HepG2 (cell line): ENCODE measurements at regions not wholly inside any gene's neighbourhood (a gene's known extent, or its start where the extent isn't known, plus 50 kb on each side); places are given as distances from the start of the nearest gene placed in this dataset.
A peak's percentile ranks its signal among the peaks of the same experiment; 100 is the strongest.

Experiments used
- ATAC-seq: fragments of 200-7000 bp; cut with Tn5 transposase; 3 replicates; pipeline ENCODE4 v1.9.1; 2020; ENCODE audit warnings: mild to moderate bottlenecking, moderate library complexity
- BruUV-seq: library from RNA; stranded (reverse); fragments of 400-500 nt; replicated peaks from 2 replicates; lab custom pipeline; 2021; lab: Mats Ljungman, UMichigan
- CTCF ChIA-PET: fragments of 300-600 bp; formaldehyde crosslinking; extraction: SDS; loops from one replicate; lab custom pipeline; 2021; ENCODE audit warnings: low total read pairs, inconsistent platforms, low intra/inter-chr PET ratio; lab: Yijun Ruan, JAX
- POLR2A ChIA-PET: fragments of 350-600 bp; sonication (Branson Sonifier 250); formaldehyde crosslinking; loops from one replicate; lab custom pipeline; 2020; ENCODE audit warnings: antibody characterized with exemption, inconsistent platforms; lab: Yijun Ruan, JAX
- DNase-seq: peaks from one replicate; pipeline ENCODE4 v3.0.0-alpha.2; 2015; ENCODE audit warnings: low spot score
- FAIRE-seq: peaks from 3 replicates; lab custom pipeline; 2011; peaks lifted over from hg19 to GRCh38; lab: Jason Lieb, UNC
- H2AFZ ChIP-seq: one replicate; pipeline ENCODE4 v1.6.1; 2011; ENCODE audit warnings: low read length, inconsistent platforms
- H3K27ac ChIP-seq: fragments of 300-600 bp; 3 replicates; pipeline ENCODE4 v1.8.0; 2011; ENCODE audit warnings: mixed run types, mild to moderate bottlenecking, mixed read lengths, low read length, inconsistent platforms; ENCODE audit not compliant: insufficient read depth; ENCODE audit errors: extremely low read length
- H3K27me3 ChIP-seq, 2 experiments: fragments of 200-600 bp in 1 of 2; 2 replicates in 1 of 2; 3 replicates in 1 of 2; pipeline versions ENCODE4 v1.6.0 to v1.8.0; 2011; ENCODE audit warnings: low read length in 2 of 2, mild to moderate bottlenecking in 2 of 2, moderate library complexity in 2 of 2, inconsistent platforms in 1 of 2; ENCODE audit not compliant: insufficient read depth in 2 of 2, control insufficient read depth in 1 of 2
- H3K36me3 ChIP-seq, 2 experiments: fragments of 200-600 bp in 1 of 2; replicated peaks in 1 of 2; 2 replicates in 1 of 2; 3 replicates in 1 of 2; pipeline versions ENCODE4 v1.5.1 to v1.8.0; 2011; ENCODE audit warnings: low read length in 2 of 2, inconsistent platforms in 1 of 2; ENCODE audit not compliant: insufficient read depth in 2 of 2, control insufficient read depth in 1 of 2
- H3K4me1 ChIP-seq: 2 replicates; pipeline ENCODE4 v1.5.1; 2012; ENCODE audit warnings: low read length, inconsistent platforms; ENCODE audit not compliant: insufficient read depth
- H3K4me2 ChIP-seq: 2 replicates; pipeline ENCODE4 v1.6.0; 2011; ENCODE audit warnings: low read depth, low read length, inconsistent platforms
- H3K4me3 ChIP-seq, 3 experiments: fragments of 200-600 bp in 1 of 3; sonication (generic), shearing (Covaris generic) in 1 of 3; replicated peaks in 1 of 3; 2 replicates each; pipeline ENCODE4 v1.5.1; 2011 to 2016; ENCODE audit warnings: low read length in 3 of 3, inconsistent platforms in 2 of 3, low read depth in 2 of 3, mild to moderate bottlenecking in 2 of 3, control low read depth in 1 of 3, mixed read lengths in 1 of 3; ENCODE audit not compliant: insufficient read depth in 1 of 3
- H3K79me2 ChIP-seq: one replicate; pipeline ENCODE4 v1.6.1; 2011; ENCODE audit warnings: low read length, inconsistent platforms; ENCODE audit not compliant: insufficient read depth
- H3K9ac ChIP-seq: 2 replicates; pipeline ENCODE4 v1.6.0; 2011; ENCODE audit warnings: mild to moderate bottlenecking, low read depth, low read length, inconsistent platforms; ENCODE audit not compliant: insufficient read depth
- H3K9me3 ChIP-seq: 2 replicates; pipeline ENCODE4 v1.5.1; 2012; ENCODE audit warnings: mild to moderate bottlenecking, low read length
- H4K20me1 ChIP-seq: 2 replicates; pipeline ENCODE4 v1.6.0; 2011; ENCODE audit warnings: inconsistent platforms, mild to moderate bottlenecking, low read length, moderate library complexity; ENCODE audit not compliant: insufficient read depth
- HNRNPK ChIP-seq: fragments of 200-400 bp; formaldehyde crosslinking; IDR thresholded peaks from 2 replicates; pipeline ENCODE4 v1.6.1; 2018; ENCODE audit warnings: low read length, low read depth, moderate library complexity, mild to moderate bottlenecking; ENCODE audit not compliant: poor library complexity, severe bottlenecking
- MAFF ChIP-seq: IDR thresholded peaks from 2 replicates; pipeline ENCODE4 v1.6.1; 2011; ENCODE audit warnings: low read depth, low read length, improper control_type of control experiment
- TMF1 ChIP-seq: sonication (generic); formaldehyde crosslinking; IDR thresholded peaks from 2 replicates; pipeline ENCODE4 v1.8.1; 2022; ENCODE audit warnings: low read depth, missing genetic modification reagents
- ZNF414 ChIP-seq: sonication (generic); formaldehyde crosslinking; IDR thresholded peaks from 2 replicates; pipeline ENCODE4 v1.5.0; 2020; ENCODE audit warnings: missing genetic modification reagents
- ZNF7 ChIP-seq: IDR thresholded peaks from 2 replicates; pipeline ENCODE4 v1.6.1; 2016; ENCODE audit warnings: missing biosample characterization, missing genetic modification reagents
- ZNF720 ChIP-seq: sonication (generic); formaldehyde crosslinking; IDR thresholded peaks from 2 replicates; pipeline ENCODE4 v1.4.0; 2020; ENCODE audit warnings: missing genetic modification reagents
- WGBS: methylation state at CpG from one replicate; pipeline ENCODE4 v1.1.6; 2017; ENCODE audit warnings: low lambda C conversion rate; 5-methylcytosine and 5-hydroxymethylcytosine counted together
- in situ Hi-C: cut with HindIII; loops from 2 replicates; pipeline ENCODE4 v1.10.0; 2017; ENCODE audit warnings: low pct_unique_long_range_greater_than_20kb; ENCODE audit not compliant: extremely low pct_ligation_motif_present
- intact Hi-C: fragments of 100-400 bp; cut with micrococcal nuclease; formaldehyde crosslinking; loops from one replicate; pipeline ENCODE4 v1.10.0; 2022; ENCODE audit not compliant: unreplicated experiment

- 0% methylated on average over 1 of the region's 1 CpG for WGBS
- in situ Hi-C loops, result no loop called here
- CTCF ChIA-PET, result no interaction called here
Measured at GRCh38 chr20:4550740-4551139, 135.5 kb upstream of the PRNP start.

GRCh38 chr20:4549711-4550259 lies 136.5 kb upstream of the PRNP start:
- no peaks in the 10 kb centered on the region for H3K36me3 ChIP-seq
- TF ChIP-seq HNRNPK, result peak; percentile 83
- no peak for TF ChIP-seq ZNF7
- TF ChIP-seq, all 625 proteins: peak for 1
- intact Hi-C loops, result no loop called here
- Histone ChIP-seq H3K27me3 (no peaks in the 10 kb centered on the region), H3K4me3 (no peak overlapping the region), H3K27ac (no peak overlapping the region), H3K9me3 (no peaks in the 10 kb centered on the region), H3K79me2 (no peaks in the 10 kb centered on the region), H3K9ac (no peak overlapping the region), H4K20me1 (no peaks in the 10 kb centered on the region), H2AFZ (no peak overlapping the region), H3K4me1 (no peaks in the 10 kb centered on the region), H3K4me2 (no peak overlapping the region)
- BruUV-seq, result no TSS peak
- in situ Hi-C loops, result no loop called here
- WGBS, result 6% methylated on average over 4 of the region's 4 CpGs
- DNase-seq, result no peak
- ChIA-PET POLR2A (no interaction called here), CTCF (no interaction called here)
- ATAC-seq, result no peak
- FAIRE-seq, result no peak

More at GRCh38 chr20:4550740-4551139, 135.5 kb upstream of the PRNP start:
- H3K27ac ChIP-seq, result no peak overlapping the region
- intact Hi-C loops, result no loop called here
- H3K9ac ChIP-seq, result no peak overlapping the region
- BruUV-seq, result no TSS peak
- no peak overlapping the region for H3K4me3 ChIP-seq
- POLR2A ChIA-PET, result no interaction called here
- ATAC-seq, result no peak
- H3K4me2 ChIP-seq, result no peak overlapping the region
- no peaks in the 10 kb centered on the region for H3K27me3 ChIP-seq
- no peak for FAIRE-seq
- DNase-seq, result no peak
- no peak for TF ChIP-seq ZNF720
- TF ChIP-seq ZNF414, result no peak
- no peak for TF ChIP-seq MAFF
- TF ChIP-seq TMF1 (CRISPR knock-in tag), result no peak
- H2AFZ ChIP-seq, result no peak overlapping the region
- H4K20me1 ChIP-seq, result no peaks in the 10 kb centered on the region
- H3K79me2 ChIP-seq, result no peaks in the 10 kb centered on the region
- H3K9me3 ChIP-seq, result no peaks in the 10 kb centered on the region
- H3K4me1 ChIP-seq, result no peaks in the 10 kb centered on the region
- H3K36me3 ChIP-seq, result no peaks in the 10 kb centered on the region
